Cardiac fibroblast (primary cell): ENCODE measurements at regions not wholly inside any gene's neighbourhood (a gene's known extent, or its start where the extent isn't known, plus 50 kb on each side); places are given as distances from the start of the nearest gene placed in this dataset.
"Not testable (repeated sequence)": the region's sequence is repeated elsewhere in the genome, so short reads cannot be mapped to it uniquely, and the experiment has no call there.

Experiments
- DNase-seq, 2 donors: peaks; one replicate each; pipeline versions ENCODE4 v3.0.0 to v3.0.0-alpha.2; 2010; ENCODE audit warnings: low read depth in 2 of 2
- H3K4me3 ChIP-seq, 2 donors: replicated peaks in 1 of 2; 1 replicate in 1 of 2; 2 replicates in 1 of 2; pipeline ENCODE4 v1.5.1; 2011; ENCODE audit warnings: low read depth in 2 of 2, low read length in 2 of 2, mild to moderate bottlenecking in 2 of 2, moderate library complexity in 1 of 2
- TF ChIP-seq, protein P1 (sequence below): IDR thresholded peaks from one replicate; pipeline ENCODE4 v1.5.1; 2011; ENCODE audit warnings: low read depth, mild to moderate bottlenecking, low read length, inconsistent platforms

DNA sequence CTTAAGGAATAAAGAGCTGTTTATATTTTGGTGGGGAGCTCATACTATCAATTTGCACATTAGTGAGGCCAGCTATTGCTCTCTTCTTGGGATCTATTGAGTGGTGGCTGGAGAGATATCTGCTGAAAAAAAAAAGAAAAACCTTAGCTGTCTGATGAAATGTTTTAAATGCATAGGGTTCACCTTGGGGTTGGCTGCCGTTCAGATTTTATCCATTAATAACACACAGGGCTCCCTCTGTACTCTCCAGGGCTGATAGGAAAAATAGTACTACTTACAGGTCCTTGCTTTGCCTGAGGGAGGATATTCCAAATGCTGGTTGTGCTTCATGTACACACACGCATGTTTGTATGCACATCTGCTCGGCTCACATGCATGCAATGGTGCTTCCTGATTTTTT is 803.7 kb downstream of the MCTP2 start:
- TF ChIP-seq, protein P1, sequence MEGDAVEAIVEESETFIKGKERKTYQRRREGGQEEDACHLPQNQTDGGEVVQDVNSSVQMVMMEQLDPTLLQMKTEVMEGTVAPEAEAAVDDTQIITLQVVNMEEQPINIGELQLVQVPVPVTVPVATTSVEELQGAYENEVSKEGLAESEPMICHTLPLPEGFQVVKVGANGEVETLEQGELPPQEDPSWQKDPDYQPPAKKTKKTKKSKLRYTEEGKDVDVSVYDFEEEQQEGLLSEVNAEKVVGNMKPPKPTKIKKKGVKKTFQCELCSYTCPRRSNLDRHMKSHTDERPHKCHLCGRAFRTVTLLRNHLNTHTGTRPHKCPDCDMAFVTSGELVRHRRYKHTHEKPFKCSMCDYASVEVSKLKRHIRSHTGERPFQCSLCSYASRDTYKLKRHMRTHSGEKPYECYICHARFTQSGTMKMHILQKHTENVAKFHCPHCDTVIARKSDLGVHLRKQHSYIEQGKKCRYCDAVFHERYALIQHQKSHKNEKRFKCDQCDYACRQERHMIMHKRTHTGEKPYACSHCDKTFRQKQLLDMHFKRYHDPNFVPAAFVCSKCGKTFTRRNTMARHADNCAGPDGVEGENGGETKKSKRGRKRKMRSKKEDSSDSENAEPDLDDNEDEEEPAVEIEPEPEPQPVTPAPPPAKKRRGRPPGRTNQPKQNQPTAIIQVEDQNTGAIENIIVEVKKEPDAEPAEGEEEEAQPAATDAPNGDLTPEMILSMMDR = no peak
- no peak for DNase-seq
- no peak overlapping the region for H3K4me3 ChIP-seq

DNA sequence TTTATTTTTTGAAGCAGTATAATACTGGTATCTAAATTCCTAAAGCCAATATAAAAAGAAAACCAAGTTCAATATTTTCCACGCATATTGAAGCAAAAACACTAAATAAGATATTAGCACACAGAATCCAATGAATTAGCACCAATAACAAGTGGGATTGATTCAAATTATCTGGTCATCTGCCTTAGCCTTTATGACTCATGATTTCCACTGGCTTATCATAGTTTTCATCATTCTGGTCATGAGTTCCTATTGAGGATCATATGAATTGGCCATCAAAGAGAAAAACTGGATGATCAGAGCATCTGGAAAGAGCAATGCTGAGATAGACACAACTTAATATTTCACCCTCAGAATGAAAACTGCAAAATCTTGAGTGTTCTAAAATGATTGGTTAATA is 809.9 kb downstream of the MCTP2 start:
- no peak overlapping the region for H3K4me3 ChIP-seq
- no peak for DNase-seq
- TF ChIP-seq, protein P1 = no peak

DNA sequence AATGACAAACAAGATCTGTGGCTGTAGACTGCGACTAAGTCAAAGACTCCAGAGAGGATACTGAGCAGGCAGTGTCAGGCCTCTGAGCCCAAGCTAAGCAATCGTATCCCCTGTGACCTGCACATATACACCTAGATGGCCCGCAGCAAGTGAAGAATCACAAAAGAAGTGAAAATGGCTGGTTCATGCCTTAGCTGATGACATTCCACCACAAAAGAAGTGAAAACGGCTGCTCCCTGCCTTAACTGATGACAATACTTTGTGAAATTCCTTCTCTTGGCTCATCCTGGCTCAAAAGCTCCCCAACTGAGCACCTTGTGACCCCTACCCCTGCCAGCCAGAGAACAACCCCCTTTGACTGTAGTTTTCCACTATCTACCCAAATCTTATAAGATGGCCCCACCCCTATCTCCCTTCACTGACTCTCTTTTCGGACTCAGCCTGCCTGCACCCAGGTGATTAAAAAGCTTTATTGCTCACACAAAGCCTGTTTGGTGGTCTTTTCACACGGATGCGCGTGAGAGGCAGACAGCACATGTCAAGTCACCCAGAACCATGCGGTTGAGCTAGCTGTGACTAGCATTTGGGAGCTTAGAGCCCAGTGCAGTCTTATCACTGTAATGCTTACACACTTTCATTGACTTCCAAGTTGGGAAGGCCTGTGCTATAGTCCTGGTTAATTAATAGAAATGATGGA is 812.0 kb downstream of the MCTP2 start:
- H3K4me3 ChIP-seq, DNase-seq: not testable (repeated sequence)

DNA sequence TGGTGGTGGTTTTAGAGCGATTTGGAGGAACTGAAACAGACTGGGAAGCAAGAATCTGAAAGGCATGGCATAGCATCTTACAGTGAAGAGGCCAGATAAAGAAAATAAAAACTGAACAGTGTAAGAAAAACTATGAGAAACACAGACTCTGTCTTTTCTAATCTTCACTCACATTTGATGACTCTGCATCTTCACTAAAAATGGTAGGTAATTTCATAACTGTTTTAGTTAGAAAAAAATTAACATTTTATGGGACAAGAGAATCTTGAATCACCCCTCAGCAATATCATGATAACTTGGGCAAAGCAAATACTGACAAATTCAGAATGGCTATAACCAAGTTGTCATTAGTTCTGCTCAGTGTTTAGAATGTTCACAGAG is 812.6 kb downstream of the MCTP2 start:
- no peak for DNase-seq
- H3K4me3 ChIP-seq = no peak overlapping the region

DNA sequence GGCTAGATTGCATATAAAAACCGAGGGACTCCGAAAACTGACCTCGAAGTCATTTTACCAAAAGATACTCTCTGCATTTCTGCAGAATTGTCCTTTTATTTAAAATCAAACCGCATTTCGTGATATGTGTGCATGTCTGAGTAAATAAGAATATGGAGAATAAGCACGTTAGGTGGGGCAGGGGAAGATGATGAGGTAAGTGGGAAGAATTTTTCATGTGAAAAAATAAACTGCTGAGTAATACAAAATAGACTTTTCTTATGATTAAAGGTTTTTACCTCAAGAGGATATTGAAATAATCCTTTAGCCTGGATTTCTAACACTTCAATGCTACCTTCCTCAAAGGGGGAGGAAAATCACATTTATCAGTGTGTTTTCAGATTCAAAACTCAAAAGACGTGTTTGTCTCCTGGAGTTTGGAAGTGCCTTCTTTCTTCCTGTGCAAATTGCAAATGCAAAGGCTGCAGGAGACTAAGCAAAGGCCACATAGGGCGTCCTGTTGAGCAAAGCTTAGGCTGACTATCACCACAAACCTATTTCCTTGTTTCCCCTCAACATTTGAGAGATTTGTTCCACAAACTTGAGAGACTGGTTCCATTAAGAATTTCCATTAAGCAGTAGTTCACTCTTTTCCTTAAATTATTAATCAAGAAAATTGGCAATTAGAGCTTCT is 813.5 kb downstream of the MCTP2 start:
- H3K4me3 ChIP-seq = no peak overlapping the region
- no peak for DNase-seq
- TF ChIP-seq, protein P1 = no peak

More for the DNA sequence above, 812.6 kb downstream of the MCTP2 start:
- TF ChIP-seq, protein P1 = no peak

DNA sequence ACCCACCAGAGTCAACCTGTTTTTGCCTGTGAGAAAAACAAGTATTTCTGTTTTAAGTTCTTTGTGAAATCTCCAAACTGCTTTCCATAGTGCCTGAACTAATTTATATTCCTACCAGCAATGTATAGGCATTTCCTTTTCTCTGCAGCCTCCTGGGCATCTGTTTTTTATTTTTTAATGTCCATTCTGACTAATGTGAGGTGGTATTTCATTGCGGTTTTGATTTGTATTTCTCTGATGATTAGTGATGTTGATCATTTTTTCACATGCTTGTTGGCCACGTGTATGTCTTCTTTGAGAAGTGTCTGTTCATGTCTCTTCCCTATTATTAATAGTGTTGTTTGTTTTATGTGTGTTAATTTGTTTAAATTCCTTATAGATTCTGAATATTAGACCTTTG is 820.5 kb downstream of the MCTP2 start:
- H3K4me3 ChIP-seq = no peak overlapping the region
- DNase-seq = no peak
- TF ChIP-seq, protein P1 = no peak

DNA sequence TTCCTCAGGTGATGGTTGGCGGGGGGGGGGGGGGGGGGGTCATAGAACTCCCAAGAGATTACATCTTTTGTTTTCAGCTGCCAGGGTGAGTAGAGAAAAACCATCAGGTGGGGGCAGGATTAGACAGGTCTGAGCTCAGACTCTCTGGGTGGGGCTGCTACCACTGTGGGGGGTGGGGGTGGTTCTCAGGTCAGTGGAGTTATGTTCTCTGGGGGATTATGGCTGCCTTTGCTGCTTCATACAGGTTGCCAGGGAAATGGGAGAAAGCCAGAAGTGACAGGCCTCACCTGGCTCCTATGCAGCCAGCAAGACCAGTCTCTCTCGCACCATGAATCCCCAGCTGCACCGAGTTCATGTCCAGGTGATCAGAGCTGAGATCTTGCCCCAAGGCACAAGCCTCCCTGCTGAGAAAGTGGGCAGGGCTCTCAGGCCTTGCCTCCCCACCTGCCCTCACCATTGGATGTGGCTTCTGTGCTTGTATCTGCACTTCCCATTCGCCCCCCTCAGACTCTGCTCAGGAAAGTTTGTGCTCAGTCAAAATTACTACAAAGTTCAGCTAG is 828.1 kb downstream of the MCTP2 start:
- no peak overlapping the region for H3K4me3 ChIP-seq
- TF ChIP-seq, protein P1 = no peak
- no peak for DNase-seq
